ENCODE measurements at regions not wholly inside any gene's neighbourhood (a gene's known extent, or its start where the extent isn't known, plus 50 kb on each side); places are given as distances from the start of the nearest gene placed in this dataset.

DNA sequence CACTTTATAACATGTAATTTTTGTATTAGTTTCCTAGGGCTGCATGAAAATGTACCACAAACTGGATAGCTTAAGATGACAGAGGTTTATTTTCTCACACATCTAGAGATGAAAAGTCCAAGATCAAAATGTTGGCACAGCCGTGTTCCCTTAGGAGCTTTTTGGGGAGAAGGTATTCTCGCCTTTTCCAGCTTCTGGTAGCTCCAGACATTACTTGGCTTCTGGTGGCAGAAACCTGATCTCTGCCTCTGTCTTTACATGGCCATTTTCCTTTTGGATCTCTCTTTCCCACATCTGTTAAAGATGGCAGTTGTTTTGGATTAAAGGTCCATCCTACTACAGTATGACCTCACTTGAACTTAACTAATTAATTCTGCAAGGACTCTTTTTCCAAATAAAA, 885.7 kb upstream of the CDH8 start:
- TF ChIP-seq, protein P1, sequence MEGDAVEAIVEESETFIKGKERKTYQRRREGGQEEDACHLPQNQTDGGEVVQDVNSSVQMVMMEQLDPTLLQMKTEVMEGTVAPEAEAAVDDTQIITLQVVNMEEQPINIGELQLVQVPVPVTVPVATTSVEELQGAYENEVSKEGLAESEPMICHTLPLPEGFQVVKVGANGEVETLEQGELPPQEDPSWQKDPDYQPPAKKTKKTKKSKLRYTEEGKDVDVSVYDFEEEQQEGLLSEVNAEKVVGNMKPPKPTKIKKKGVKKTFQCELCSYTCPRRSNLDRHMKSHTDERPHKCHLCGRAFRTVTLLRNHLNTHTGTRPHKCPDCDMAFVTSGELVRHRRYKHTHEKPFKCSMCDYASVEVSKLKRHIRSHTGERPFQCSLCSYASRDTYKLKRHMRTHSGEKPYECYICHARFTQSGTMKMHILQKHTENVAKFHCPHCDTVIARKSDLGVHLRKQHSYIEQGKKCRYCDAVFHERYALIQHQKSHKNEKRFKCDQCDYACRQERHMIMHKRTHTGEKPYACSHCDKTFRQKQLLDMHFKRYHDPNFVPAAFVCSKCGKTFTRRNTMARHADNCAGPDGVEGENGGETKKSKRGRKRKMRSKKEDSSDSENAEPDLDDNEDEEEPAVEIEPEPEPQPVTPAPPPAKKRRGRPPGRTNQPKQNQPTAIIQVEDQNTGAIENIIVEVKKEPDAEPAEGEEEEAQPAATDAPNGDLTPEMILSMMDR (IDR thresholded peaks at IDR 0.05) = no peak
- Mint-ChIP-seq H3K9me3 (peaks cover 12% of the 10 kb centered on the region), H3K4me3 (no peak overlapping the region), H3K27ac (no peak overlapping the region), H3K27me3 (no peaks in the 10 kb centered on the region), H3K4me1 (no peaks in the 10 kb centered on the region), H3K36me3 (ENCODE audit: low read depth) (no peaks in the 10 kb centered on the region)
- intact Hi-C loops (cut with micrococcal nuclease) = no loop called here
- ChIA-PET CTCF (no interaction called here), POLR2A (no interaction called here)
- ATAC-seq (ENCODE audit: low read depth) (no peak), DNase-seq (no peak)

DNA sequence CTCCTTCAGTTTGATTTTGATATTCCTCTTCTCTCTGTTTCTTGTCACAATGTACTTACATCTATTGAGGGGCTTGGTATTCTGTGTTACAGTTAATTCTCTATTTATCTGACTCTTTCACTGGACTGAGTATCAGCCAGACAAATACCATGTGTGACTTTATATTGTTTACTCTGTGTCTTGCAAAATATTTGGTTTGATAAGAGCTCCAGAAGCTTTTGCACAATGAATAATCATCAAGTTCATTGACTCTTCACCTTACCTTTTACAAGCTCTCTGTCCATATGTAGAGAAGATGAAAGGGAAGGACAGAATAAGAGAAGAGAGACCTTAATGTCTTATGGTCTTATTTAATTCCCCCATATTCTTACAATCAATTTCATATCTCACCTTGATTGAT, 877.7 kb upstream of the CDH8 start:
- TF ChIP-seq, protein P1 (IDR thresholded peaks at IDR 0.05) = no peak
- no peak overlapping the region for H3K27ac Mint-ChIP-seq
- intact Hi-C loops (cut with micrococcal nuclease) = no loop called here
- POLR2A ChIA-PET = no interaction called here
- no peaks in the 10 kb centered on the region for H3K36me3 Mint-ChIP-seq (ENCODE audit: low read depth)
- CTCF ChIA-PET = no interaction called here
- H3K4me1 Mint-ChIP-seq = no peaks in the 10 kb centered on the region
- H3K27me3 Mint-ChIP-seq = no peaks in the 10 kb centered on the region
- DNase-seq = no peak
- no peak for ATAC-seq (ENCODE audit: low read depth)
- H3K4me3 Mint-ChIP-seq = no peak overlapping the region
- peaks cover 19% of the 10 kb centered on the region for H3K9me3 Mint-ChIP-seq

DNA sequence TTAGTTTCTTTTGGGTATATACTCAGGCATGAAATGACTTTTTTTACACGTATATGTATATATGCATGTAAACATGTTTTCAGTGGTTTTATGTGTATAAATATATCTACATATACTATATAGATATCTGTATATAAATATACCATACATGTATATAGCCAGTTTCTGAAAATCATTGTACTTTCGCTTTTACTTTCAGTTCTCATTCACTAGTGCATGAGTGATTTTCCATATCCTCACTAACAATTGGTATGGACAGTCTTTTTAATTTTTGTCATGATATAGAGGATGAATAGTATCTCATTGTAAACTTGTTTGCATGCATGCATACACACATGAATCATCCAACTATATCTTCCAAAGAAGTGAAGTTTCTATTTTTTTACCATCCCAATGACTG, 877.1 kb upstream of the CDH8 start:
- DNase-seq = no peak
- no peaks in the 10 kb centered on the region for H3K4me1 Mint-ChIP-seq
- H3K27me3 Mint-ChIP-seq = no peaks in the 10 kb centered on the region
- peaks cover 16% of the 10 kb centered on the region for H3K9me3 Mint-ChIP-seq
- H3K4me3 Mint-ChIP-seq = no peak overlapping the region
- no peaks in the 10 kb centered on the region for H3K36me3 Mint-ChIP-seq (ENCODE audit: low read depth)
- no peak overlapping the region for H3K27ac Mint-ChIP-seq
- no peak for ATAC-seq (ENCODE audit: low read depth)
- ChIA-PET CTCF (no interaction called here), POLR2A (no interaction called here)
- intact Hi-C loops (cut with micrococcal nuclease) = no loop called here
- TF ChIP-seq, protein P1 (IDR thresholded peaks at IDR 0.05) = no peak

- Mint-ChIP-seq H3K9me3 (peaks cover 15% of the 10 kb centered on the region), H3K27ac (no peak overlapping the region), H3K4me1 (no peaks in the 10 kb centered on the region), H3K4me3 (no peak overlapping the region), H3K36me3 (ENCODE audit: low read depth) (no peaks in the 10 kb centered on the region), H3K27me3 (no peaks in the 10 kb centered on the region)
- intact Hi-C loops (cut with micrococcal nuclease) = no loop called here
- TF ChIP-seq, protein P1 (IDR thresholded peaks at IDR 0.05) = no peak
- POLR2A ChIA-PET = no interaction called here
- no peak for ATAC-seq (ENCODE audit: low read depth)
- CTCF ChIA-PET = no interaction called here
- DNase-seq = no peak
Measured at GRCh38 chr16:62909597-62909996, 873.4 kb upstream of the CDH8 start.

DNA sequence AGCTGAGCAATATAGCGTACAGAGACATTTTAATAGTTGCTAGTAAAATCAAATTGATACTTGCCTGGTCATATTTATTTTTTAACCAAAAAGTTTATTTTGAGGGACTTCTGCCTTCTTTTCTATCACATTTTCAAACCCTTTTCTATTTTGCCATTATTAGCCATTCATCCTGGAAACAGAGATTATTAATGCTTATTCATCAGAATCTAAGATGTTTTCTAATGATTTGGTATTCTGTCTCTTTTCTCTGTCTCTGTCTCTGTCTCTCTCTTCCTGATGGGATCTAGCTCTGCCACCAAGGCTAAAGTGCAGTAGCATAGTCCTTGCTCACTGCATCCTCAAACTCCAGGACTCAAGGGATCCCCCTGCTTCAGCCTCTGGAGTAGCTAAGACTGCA, 871.3 kb upstream of the CDH8 start:
- CTCF ChIA-PET = no interaction called here
- Mint-ChIP-seq H3K4me1 (no peaks in the 10 kb centered on the region), H3K9me3 (peaks cover 13% of the 10 kb centered on the region), H3K27me3 (no peaks in the 10 kb centered on the region), H3K27ac (no peak overlapping the region), H3K36me3 (ENCODE audit: low read depth) (no peaks in the 10 kb centered on the region), H3K4me3 (no peak overlapping the region)
- ATAC-seq (ENCODE audit: low read depth) (no peak), DNase-seq (no peak)
- intact Hi-C loops (cut with micrococcal nuclease) = no loop called here
- TF ChIP-seq, protein P1 (IDR thresholded peaks at IDR 0.05) = no peak
- POLR2A ChIA-PET = no interaction called here

All from activated B cell treated with CpG ODN at 0.5 μM for 24 hours (primary cell).